CD4-positive, alpha-beta T cell treated with Interleukin-2 at 100 ng/mL for 4 hours (primary cell): ENCODE measurements at regions not wholly inside any gene's neighbourhood (a gene's known extent, or its start where the extent isn't known, plus 50 kb on each side); places are given as distances from the start of the nearest gene placed in this dataset.

Experiments used
- DNase-seq: peaks from one replicate; pipeline ENCODE4 v3.0.0-alpha.2; 2020; ENCODE audit warnings: low spot score

DNA sequence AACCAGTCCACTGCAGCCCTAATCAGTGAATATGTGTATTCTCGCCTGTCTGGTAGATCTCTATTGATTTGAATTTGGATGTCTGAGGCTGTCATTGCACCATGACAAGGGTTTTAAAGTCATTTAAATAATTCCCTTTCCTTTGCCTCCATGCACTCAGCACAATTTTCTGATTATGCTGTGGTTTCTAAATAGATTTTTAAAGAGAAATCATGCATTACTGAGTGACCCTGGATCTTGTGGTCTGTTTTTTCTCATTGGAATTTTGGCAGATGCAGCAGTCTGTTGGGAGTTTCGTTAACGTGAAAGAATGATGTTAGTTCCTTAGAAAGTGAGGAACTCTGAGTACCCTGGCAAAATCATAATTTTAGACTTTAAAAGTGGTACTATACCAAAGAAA, 396.0 kb downstream of the LRRC70 start:
- no peak for DNase-seq

- no peak for DNase-seq
These were observed 390.9 kb downstream of the LRRC70 start for GRCh38 chr5:62969409-62970120.

DNA sequence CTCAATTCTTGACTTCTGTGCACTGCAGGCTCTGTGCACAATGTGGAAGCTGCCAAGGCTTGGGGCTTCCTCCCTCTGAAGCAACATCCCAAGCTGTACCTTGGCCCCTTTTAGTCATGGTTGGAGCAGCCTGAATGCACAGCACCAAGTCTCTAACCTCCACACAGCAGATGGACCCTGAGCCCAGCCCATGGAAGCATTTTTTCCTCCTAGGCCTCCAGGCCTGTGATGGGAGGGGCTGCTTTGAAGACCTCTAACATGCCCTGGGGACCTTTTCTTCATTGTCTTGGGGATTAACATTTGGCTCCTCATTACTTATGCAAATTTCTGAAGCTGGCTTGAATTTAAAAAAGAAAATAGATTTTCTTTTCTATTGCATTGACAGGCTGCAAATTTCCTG, 385.8 kb downstream of the LRRC70 start:
- no peak for DNase-seq

DNA sequence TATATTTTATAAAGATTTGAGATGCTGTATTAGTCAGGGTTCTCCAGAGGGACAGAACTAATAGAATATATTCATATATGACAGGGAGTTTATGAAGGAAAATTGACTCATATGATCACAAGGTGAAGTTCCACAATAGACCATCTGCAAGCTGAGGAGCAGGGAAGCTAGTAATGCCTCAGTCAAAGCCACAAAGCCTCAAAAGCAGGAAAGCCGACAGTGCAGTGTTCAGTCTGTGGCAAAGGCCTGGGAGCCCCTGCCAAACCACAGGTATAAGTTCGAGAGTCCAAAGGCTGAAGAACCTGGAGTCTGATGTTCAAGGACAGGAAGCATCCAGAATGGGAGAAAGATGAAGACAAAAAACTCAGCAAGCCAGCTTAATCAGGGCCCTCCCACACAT, 382.2 kb downstream of the LRRC70 start:
- DNase-seq, result no peak

GRCh38 chr5:62956597-62956996, 378.0 kb downstream of the LRRC70 start:
- DNase-seq, result no peak

GRCh38 chr5:62954578-62954977, 376.0 kb downstream of the LRRC70 start:
- DNase-seq, result no peak

DNA sequence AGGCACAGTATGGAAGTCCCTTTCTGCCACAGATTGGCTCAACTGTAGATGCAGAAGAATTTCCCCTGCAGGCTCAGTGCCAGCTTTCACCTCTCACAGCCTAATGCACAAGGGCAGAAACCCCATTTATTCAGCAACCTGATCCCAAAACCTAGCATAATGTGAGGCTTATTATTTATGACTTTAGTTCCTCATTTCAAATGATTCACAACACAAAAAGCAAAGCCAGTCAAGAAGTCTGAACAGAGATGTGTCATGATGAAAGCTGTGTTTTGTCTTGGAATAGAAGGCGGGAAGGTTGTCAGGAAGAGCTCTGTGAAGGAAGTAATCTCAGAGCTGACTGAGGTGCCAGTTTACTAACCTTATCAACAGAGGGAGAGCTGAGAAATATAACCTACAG, 369.7 kb downstream of the LRRC70 start:
- no peak for DNase-seq

DNA sequence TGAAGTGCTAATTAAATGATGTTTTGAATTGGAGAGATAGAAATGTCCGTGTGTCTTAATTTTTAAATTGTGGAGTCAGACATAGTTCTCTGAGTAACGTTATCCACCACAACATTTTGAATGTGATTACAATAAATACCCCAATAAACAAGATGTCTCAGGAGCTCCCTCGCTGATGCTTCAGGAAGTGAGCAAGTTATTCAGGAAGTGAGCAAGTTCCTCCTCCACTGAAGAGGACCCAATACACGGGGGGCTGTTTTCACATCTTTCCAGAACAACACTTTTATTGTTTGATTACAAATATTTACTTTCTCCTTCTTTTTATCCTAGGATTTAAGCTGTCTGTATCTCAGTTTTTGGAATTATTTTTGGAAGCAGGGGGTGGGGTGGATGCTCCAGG, 363.8 kb downstream of the LRRC70 start:
- no peak for DNase-seq

- DNase-seq, result no peak
These were observed 360.3 kb downstream of the LRRC70 start for GRCh38 chr5:62938927-62939326.

DNA sequence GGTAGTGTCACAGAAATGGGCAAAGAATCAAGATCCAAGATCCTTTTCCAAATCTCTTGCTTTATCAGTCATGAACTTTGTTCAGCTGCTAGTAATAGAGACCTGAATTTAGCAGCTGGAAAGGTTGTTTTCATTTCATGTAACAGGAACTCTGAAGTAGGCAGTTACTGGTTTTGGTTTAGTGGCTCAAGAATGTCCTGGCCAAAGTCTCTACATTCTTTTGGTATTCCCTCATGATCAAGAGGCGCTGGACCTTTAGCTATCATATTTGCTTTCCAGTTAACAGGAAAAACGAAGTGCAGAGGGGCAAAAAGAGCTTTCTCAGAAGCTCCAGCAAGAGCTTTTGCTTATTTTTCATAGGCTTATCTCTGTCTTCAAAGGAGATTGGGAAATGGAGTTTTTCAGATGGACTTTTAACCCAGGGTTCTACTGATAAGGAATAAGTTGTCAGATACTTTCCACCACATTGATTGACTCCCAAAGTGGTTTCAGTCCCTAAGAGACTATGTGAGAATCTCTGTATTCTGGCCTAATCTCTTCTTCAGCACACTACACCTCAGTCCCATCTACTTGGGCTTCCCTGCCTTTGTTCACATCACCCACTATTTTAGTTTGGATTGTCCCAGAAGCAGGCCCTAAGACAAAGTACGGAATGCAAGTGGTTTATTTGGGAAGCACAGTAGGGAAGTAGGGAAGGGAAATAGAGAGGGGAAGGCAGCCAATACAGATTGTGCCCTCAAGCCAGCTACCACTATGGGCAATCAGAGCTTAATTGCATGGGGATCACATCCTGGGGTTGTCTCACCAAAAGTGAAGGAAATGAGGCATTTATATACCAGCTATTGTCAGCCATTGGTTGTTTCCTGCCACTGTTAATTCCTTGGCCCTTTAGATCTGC, 359.3 kb downstream of the LRRC70 start:
- no peak for DNase-seq

DNA sequence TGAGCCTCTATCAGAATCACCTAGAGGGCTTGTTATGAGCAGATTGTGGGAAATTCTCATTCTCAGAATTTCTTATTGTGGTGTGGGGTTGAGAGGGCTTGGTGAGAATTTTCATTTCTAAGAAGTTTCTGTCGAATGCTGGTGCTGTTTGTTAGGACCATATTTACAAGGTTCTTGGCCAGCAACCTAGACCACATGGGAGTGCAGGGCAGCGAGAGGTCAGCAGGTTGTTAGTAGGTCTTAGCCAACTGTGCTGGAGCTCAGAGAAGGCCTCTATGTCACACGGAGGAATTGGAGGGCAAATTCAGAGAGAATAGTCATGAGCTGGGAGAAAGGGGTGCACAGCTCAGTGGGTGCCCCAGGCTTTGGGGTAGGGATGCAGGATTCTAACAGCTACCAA, 357.0 kb downstream of the LRRC70 start:
- no peak for DNase-seq

GRCh38 chr5:62934319-62934718, 355.7 kb downstream of the LRRC70 start:
- no peak for DNase-seq

GRCh38 chr5:62933261-62933660, 354.6 kb downstream of the LRRC70 start:
- DNase-seq, result no peak

GRCh38 chr5:62931153-62931950, 352.7 kb downstream of the LRRC70 start:
- DNase-seq, result no peak

- DNase-seq, result no peak
These were observed 343.6 kb downstream of the LRRC70 start for GRCh38 chr5:62922191-62922590.

GRCh38 chr5:62920856-62921255, 342.2 kb downstream of the LRRC70 start:
- no peak for DNase-seq

GRCh38 chr5:62909326-62909725, 330.7 kb downstream of the LRRC70 start:
- no peak for DNase-seq

DNA sequence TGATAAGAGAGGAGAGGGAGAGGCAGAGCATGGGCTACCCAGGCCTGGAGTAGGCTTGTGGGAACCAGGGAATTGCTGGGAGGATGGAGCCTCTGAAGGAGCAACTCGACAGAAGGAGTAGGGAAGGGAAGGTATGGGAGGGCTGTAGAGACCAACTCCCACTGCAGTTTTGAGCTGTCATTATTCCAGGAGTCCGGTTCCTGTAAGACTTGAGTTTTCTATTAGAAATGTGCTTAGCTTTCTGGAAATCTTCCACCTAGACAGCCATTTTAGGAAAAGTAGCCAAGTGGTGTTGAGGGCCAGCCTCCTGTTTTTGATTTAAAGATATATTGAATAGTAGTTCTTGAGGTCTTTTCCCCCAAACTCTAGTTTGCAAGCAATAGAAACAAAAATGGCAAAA, 323.5 kb downstream of the LRRC70 start:
- no peak for DNase-seq

DNA sequence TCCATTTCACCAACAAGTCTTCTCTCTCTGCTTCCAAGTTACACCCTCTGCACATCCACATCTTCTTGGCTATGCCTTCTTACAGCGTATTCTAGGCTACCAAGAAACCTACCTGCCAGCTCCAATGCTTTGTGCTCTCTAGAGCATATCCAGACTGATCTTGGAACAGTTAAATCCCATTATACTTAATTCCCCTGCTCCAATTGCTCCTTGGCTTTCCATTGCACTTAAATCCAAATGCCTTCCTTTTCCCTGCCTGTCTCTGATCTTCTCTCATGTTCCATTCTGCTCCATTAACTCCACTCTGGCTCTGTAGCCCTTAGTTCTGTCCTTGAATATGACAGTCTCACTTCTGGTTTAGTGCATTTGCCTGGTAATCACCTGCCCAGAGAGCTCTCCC, 322.4 kb downstream of the LRRC70 start:
- DNase-seq, result no peak

GRCh38 chr5:62896121-62896893, 317.7 kb downstream of the LRRC70 start:
- DNase-seq, result no peak

- DNase-seq, result no peak
These were observed 308.1 kb downstream of the LRRC70 start for GRCh38 chr5:62886603-62887315.
